Glomerular endothelial cell (primary cell): ENCODE measurements at regions not wholly inside any gene's neighbourhood (a gene's known extent, or its start where the extent isn't known, plus 50 kb on each side); places are given as distances from the start of the nearest gene placed in this dataset.

ENCODE experiments used
- DNase-seq: peaks from one replicate; pipeline ENCODE4 v3.0.0-alpha.2; 2011; ENCODE audit warnings: low read depth, low spot score; ENCODE audit errors: extremely low read depth

- DNase-seq = no peak
Measured at GRCh38 chr11:95335989-95336388, 105.0 kb upstream of the SESN3 start.

- DNase-seq = no peak
Measured at GRCh38 chr11:95331161-95331560, 100.2 kb upstream of the SESN3 start.

GRCh38 chr11:95330302-95330701 is 99.3 kb upstream of the SESN3 start:
- DNase-seq = no peak

- DNase-seq = no peak
Measured at GRCh38 chr11:95327273-95327948, 96.4 kb upstream of the SESN3 start.

GRCh38 chr11:95325777-95326258 is 94.8 kb upstream of the SESN3 start:
- DNase-seq = no peak

- DNase-seq = no peak
Measured at GRCh38 chr11:95324826-95325225, 93.8 kb upstream of the SESN3 start.

- no peak for DNase-seq
Measured at GRCh38 chr11:95322539-95322938, 91.5 kb upstream of the SESN3 start.

- no peak for DNase-seq
Measured at GRCh38 chr11:95318498-95318897, 87.5 kb upstream of the SESN3 start.

- no peak for DNase-seq
Measured at GRCh38 chr11:95308512-95309035, 77.6 kb upstream of the SESN3 start.

GRCh38 chr11:95307286-95307685 is 76.3 kb upstream of the SESN3 start:
- no peak for DNase-seq

- no peak for DNase-seq
Measured at GRCh38 chr11:95306801-95307200, 75.8 kb upstream of the SESN3 start.

- DNase-seq = no peak
Measured at GRCh38 chr11:95306123-95306522, 75.1 kb upstream of the SESN3 start.

- no peak for DNase-seq
Measured at GRCh38 chr11:95305705-95306104, 74.7 kb upstream of the SESN3 start.

GRCh38 chr11:95304777-95305176 is 73.8 kb upstream of the SESN3 start:
- DNase-seq = no peak

GRCh38 chr11:95302211-95302610 is 71.2 kb upstream of the SESN3 start:
- no peak for DNase-seq

GRCh38 chr11:95301474-95301873 is 70.5 kb upstream of the SESN3 start:
- no peak for DNase-seq

GRCh38 chr11:95299078-95299679 is 68.2 kb upstream of the SESN3 start:
- DNase-seq = no peak

GRCh38 chr11:95297680-95298452 is 66.9 kb upstream of the SESN3 start:
- DNase-seq = no peak

- DNase-seq = no peak
Measured at GRCh38 chr11:95296621-95297025, 65.6 kb upstream of the SESN3 start.

- DNase-seq = no peak
Measured at GRCh38 chr11:95296165-95296564, 65.2 kb upstream of the SESN3 start.

- no peak for DNase-seq
Measured at GRCh38 chr11:95295382-95296149, 64.6 kb upstream of the SESN3 start.
